Stomach (tissue), 8 donors: ENCODE measurements at regions not wholly inside any gene's neighbourhood (a gene's known extent, or its start where the extent isn't known, plus 50 kb on each side); places are given as distances from the start of the nearest gene placed in this dataset.

Experiments used
- DNase-seq, 2 donors: peaks; one replicate each; pipeline versions ENCODE4 v3.0.0 to v3.0.0-alpha.2; 2013 to 2019
- H3K27ac ChIP-seq, 5 donors: fragments of 200-600 bp in 4 of 5; sonication (generic) in 4 of 5; one replicate each; pipeline ENCODE4 v1.5.1; 2013 to 2019; ENCODE audit warnings: mild to moderate bottlenecking in 1 of 5, moderate library complexity in 1 of 5
- H3K27me3 ChIP-seq, 3 donors: fragments of 200-600 bp; sonication (generic); one replicate each; pipeline ENCODE4 v1.5.1; 2017 to 2019; ENCODE audit warnings: mixed run types in 1 of 3
- H3K36me3 ChIP-seq, 4 donors: fragments of 200-600 bp; sonication (generic); 1 replicate in 3 of 4; 2 replicates in 1 of 4; pipeline ENCODE4 v1.5.1; 2016 to 2019
- H3K4me1 ChIP-seq, 4 donors: fragments of 200-600 bp; sonication (generic); one replicate each; pipeline ENCODE4 v1.5.1; 2016 to 2019
- H3K4me3 ChIP-seq, 4 donors: fragments of 200-600 bp; sonication (generic) in 3 of 4; one replicate each; pipeline ENCODE4 v1.5.1; 2016 to 2019; ENCODE audit warnings: mild to moderate bottlenecking in 1 of 4
- H3K9me3 ChIP-seq, 4 donors: fragments of 200-600 bp; sonication (generic); one replicate each; pipeline ENCODE4 v1.5.1; 2016 to 2019
- CTCF ChIP-seq, 7 experiments: fragments of 450-650 bp in 4 of 7; fragments of 200-600 bp in 3 of 7; sonication (generic) in 3 of 7; IDR thresholded peaks; one replicate each; pipeline ENCODE4 v1.5.1; 2016 to 2019; ENCODE audit warnings: antibody characterized with exemption in 7 of 7, control low read depth in 2 of 7, mild to moderate bottlenecking in 1 of 7
- EP300 ChIP-seq: sonication (generic); formaldehyde crosslinking; IDR thresholded peaks from one replicate; pipeline ENCODE4 v1.6.1; 2017; ENCODE audit warnings: antibody characterized with exemption
- POLR2A ChIP-seq, 4 donors: fragments of 450-650 bp; IDR thresholded peaks; one replicate each; pipeline ENCODE4 v1.6.1; 2016; ENCODE audit warnings: antibody characterized with exemption in 4 of 4, control low read depth in 2 of 4, mild to moderate bottlenecking in 1 of 4, moderate library complexity in 1 of 4
- POLR2AphosphoS5 ChIP-seq, 3 donors: sonication (generic); formaldehyde crosslinking; IDR thresholded peaks; one replicate each; pipeline ENCODE4 v1.6.1; 2016; ENCODE audit warnings: antibody characterized with exemption in 3 of 3
- WGBS, 5 donors: extraction: QIAGEN DNeasy Blood & Tissue Kit in 3 of 5; methylation state at CpG; one replicate each; pipeline versions ENCODE4 v1.1.5 to v1.1.7; 2013 to 2018; 5-methylcytosine and 5-hydroxymethylcytosine counted together
- intact Hi-C: fragments of 100-400 bp; cut with DNase I; formaldehyde crosslinking; loops from one replicate; pipeline ENCODE4 v1.15.1; 2023; ENCODE audit warnings: low total_unique reads
- donor health status: healthy with polysubstance abuse.
- donor health status: Bipolar disorder and iron deficiency.
- donor health status: healthy.

GRCh38 chr18:34600874-34601656, 109.0 kb upstream of the DTNA start:
- DNase-seq, result no peak
- H3K4me3 ChIP-seq, result no peak overlapping the region
- H3K4me1 ChIP-seq, result peaks cover 0 to 8% (median 0%) of the 10 kb centered on the region in 4 donors
- TF ChIP-seq POLR2AphosphoS5 (IDR thresholded peaks at IDR 0.05), result no peak
- TF ChIP-seq EP300, result no peak
- TF ChIP-seq POLR2A (IDR thresholded peaks at IDR 0.05), result no peak
- TF ChIP-seq CTCF (IDR thresholded peaks at IDR 0.05), result no peak
- H3K27ac ChIP-seq, result no peak overlapping the region
- no peaks in the 10 kb centered on the region for H3K27me3 ChIP-seq
- WGBS, 5 donors, result 64 to 77% (median 64%) methylated on average over 2 of the region's 2 CpGs
- H3K9me3 ChIP-seq, result no peaks in the 10 kb centered on the region
- H3K36me3 ChIP-seq, result no peaks in the 10 kb centered on the region
- intact Hi-C loops, result no loop called here

GRCh38 chr18:34604591-34604990, 105.5 kb upstream of the DTNA start:
- no peak for DNase-seq

GRCh38 chr18:34606851-34607250, 103.2 kb upstream of the DTNA start:
- no peak for DNase-seq
- WGBS, 5 donors, result 57 to 71% (median 66%) methylated on average over 3 of the region's 3 CpGs
- Histone ChIP-seq H3K36me3 (no peaks in the 10 kb centered on the region), H3K4me1 (peaks cover 0 to 8% (median 0%) of the 10 kb centered on the region in 4 donors), H3K4me3 (no peak overlapping the region), H3K27me3 (no peaks in the 10 kb centered on the region), H3K9me3 (no peaks in the 10 kb centered on the region), H3K27ac (no peak overlapping the region)
- intact Hi-C loops, result no loop called here
- TF ChIP-seq POLR2AphosphoS5 (IDR thresholded peaks at IDR 0.05) (no peak), POLR2A (IDR thresholded peaks at IDR 0.05) (no peak), EP300 (no peak), CTCF (IDR thresholded peaks at IDR 0.05) (no peak)

More at GRCh38 chr18:34604591-34604990, 105.5 kb upstream of the DTNA start:
- 50 to 73% (median 66%) methylated on average over 2 of the region's 2 CpGs for WGBS, 5 donors
- TF ChIP-seq POLR2A (IDR thresholded peaks at IDR 0.05) (no peak), POLR2AphosphoS5 (IDR thresholded peaks at IDR 0.05) (no peak), CTCF (IDR thresholded peaks at IDR 0.05) (no peak), EP300 (no peak)
- H3K4me3 ChIP-seq, result no peak overlapping the region
- no peaks in the 10 kb centered on the region for H3K9me3 ChIP-seq
- H3K27me3 ChIP-seq, result no peaks in the 10 kb centered on the region
- intact Hi-C loops, result no loop called here
- H3K36me3 ChIP-seq, result no peaks in the 10 kb centered on the region
- H3K27ac ChIP-seq, result no peak overlapping the region
- H3K4me1 ChIP-seq, result peaks cover 0 to 8% (median 0%) of the 10 kb centered on the region in 4 donors

- 73 to 87% (median 83%) methylated on average over 2 of the region's 2 CpGs for WGBS, 5 donors
- Histone ChIP-seq H3K27ac (no peak overlapping the region), H3K9me3 (no peaks in the 10 kb centered on the region), H3K27me3 (no peaks in the 10 kb centered on the region), H3K36me3 (no peaks in the 10 kb centered on the region), H3K4me3 (no peak overlapping the region), H3K4me1 (peaks cover 0 to 8% (median 0%) of the 10 kb centered on the region in 4 donors)
- TF ChIP-seq CTCF (IDR thresholded peaks at IDR 0.05), result no peak
- TF ChIP-seq POLR2AphosphoS5 (IDR thresholded peaks at IDR 0.05), result no peak
- TF ChIP-seq EP300, result no peak
- no peak for TF ChIP-seq POLR2A (IDR thresholded peaks at IDR 0.05)
- intact Hi-C loops, result no loop called here
- no peak for DNase-seq
These were observed 102.0 kb upstream of the DTNA start for GRCh38 chr18:34608064-34608463.
